HEK293 (cell line): ENCODE measurements at regions not wholly inside any gene's neighbourhood (a gene's known extent, or its start where the extent isn't known, plus 50 kb on each side); places are given as distances from the start of the nearest gene placed in this dataset.

ENCODE experiments used
- HOXA7 ChIP-seq: sonication (generic); formaldehyde crosslinking; IDR thresholded peaks from 2 replicates; pipeline ENCODE4 v1.8.1; 2022; ENCODE audit warnings: missing genetic modification reagents, borderline replicate concordance
- PATZ1 ChIP-seq: fragments of 450-650 bp; formaldehyde crosslinking; IDR thresholded peaks from 2 replicates; pipeline ENCODE4 v1.5.1; 2016; ENCODE audit warnings: missing biosample characterization, missing genetic modification characterization
- REST ChIP-seq: fragments of 450-650 bp; formaldehyde crosslinking; IDR thresholded peaks from 2 replicates; pipeline ENCODE4 v1.5.1; 2016; ENCODE audit warnings: missing biosample characterization, missing genetic modification characterization
- ZBTB20 ChIP-seq: fragments of 450-650 bp; formaldehyde crosslinking; IDR thresholded peaks from 2 replicates; pipeline ENCODE4 v1.5.1; 2016; ENCODE audit warnings: missing biosample characterization, missing genetic modification characterization
- ZNF132 ChIP-seq: fragments of 450-650 bp; formaldehyde crosslinking; IDR thresholded peaks from 2 replicates; pipeline ENCODE4 v1.5.1; 2017; ENCODE audit warnings: missing biosample characterization, missing genetic modification characterization, borderline replicate concordance
- ZNF133 ChIP-seq: fragments of 450-650 bp; formaldehyde crosslinking; IDR thresholded peaks from 2 replicates; pipeline ENCODE4 v1.5.1; 2016; ENCODE audit warnings: missing biosample characterization, missing genetic modification characterization
- ZNF302 ChIP-seq: fragments of 450-650 bp; formaldehyde crosslinking; IDR thresholded peaks from 2 replicates; pipeline ENCODE4 v1.5.1; 2016; ENCODE audit warnings: missing biosample characterization, missing genetic modification characterization, low read depth
- ZNF398 ChIP-seq: fragments of 450-650 bp; formaldehyde crosslinking; IDR thresholded peaks from 2 replicates; pipeline ENCODE4 v1.5.1; 2017; ENCODE audit warnings: missing biosample characterization, missing genetic modification characterization
- ZNF560 ChIP-seq: fragments of 450-650 bp; formaldehyde crosslinking; IDR thresholded peaks from 2 replicates; pipeline ENCODE4 v1.5.1; 2017; ENCODE audit warnings: missing biosample characterization, missing genetic modification characterization, borderline replicate concordance
- ZNF768 ChIP-seq: fragments of 450-650 bp; formaldehyde crosslinking; IDR thresholded peaks from 2 replicates; pipeline ENCODE4 v1.5.1; 2018; ENCODE audit warnings: missing biosample characterization, mild to moderate bottlenecking, missing genetic modification characterization
- TF ChIP-seq, protein P1 (sequence below): fragments of 450-650 bp; formaldehyde crosslinking; IDR thresholded peaks from 2 replicates; pipeline ENCODE4 v1.5.1; 2016; ENCODE audit warnings: missing biosample characterization, missing genetic modification characterization

- no peak for TF ChIP-seq ZNF302 (tag by site-specific recombination)
- no peak for TF ChIP-seq ZNF132 (tag by site-specific recombination)
- TF ChIP-seq, protein P1, sequence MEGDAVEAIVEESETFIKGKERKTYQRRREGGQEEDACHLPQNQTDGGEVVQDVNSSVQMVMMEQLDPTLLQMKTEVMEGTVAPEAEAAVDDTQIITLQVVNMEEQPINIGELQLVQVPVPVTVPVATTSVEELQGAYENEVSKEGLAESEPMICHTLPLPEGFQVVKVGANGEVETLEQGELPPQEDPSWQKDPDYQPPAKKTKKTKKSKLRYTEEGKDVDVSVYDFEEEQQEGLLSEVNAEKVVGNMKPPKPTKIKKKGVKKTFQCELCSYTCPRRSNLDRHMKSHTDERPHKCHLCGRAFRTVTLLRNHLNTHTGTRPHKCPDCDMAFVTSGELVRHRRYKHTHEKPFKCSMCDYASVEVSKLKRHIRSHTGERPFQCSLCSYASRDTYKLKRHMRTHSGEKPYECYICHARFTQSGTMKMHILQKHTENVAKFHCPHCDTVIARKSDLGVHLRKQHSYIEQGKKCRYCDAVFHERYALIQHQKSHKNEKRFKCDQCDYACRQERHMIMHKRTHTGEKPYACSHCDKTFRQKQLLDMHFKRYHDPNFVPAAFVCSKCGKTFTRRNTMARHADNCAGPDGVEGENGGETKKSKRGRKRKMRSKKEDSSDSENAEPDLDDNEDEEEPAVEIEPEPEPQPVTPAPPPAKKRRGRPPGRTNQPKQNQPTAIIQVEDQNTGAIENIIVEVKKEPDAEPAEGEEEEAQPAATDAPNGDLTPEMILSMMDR (tag by site-specific recombination), result no peak
- no peak for TF ChIP-seq REST (tag by site-specific recombination)
- TF ChIP-seq ZBTB20 (tag by site-specific recombination), result no peak
- no peak for TF ChIP-seq ZNF768
- TF ChIP-seq ZNF133 (tag by site-specific recombination), result no peak
- TF ChIP-seq ZNF560 (tag by site-specific recombination), result no peak
- TF ChIP-seq HOXA7 (CRISPR knock-in tag), result no peak
- no peak for TF ChIP-seq PATZ1 (tag by site-specific recombination)
- TF ChIP-seq ZNF398 (tag by site-specific recombination), result no peak
Measured at GRCh38 chr5:154647114-154647760, 107.9 kb upstream of the LARP1 start.
